AG04449 (cell line): ENCODE measurements at regions not wholly inside any gene's neighbourhood (a gene's known extent, or its start where the extent isn't known, plus 50 kb on each side); places are given as distances from the start of the nearest gene placed in this dataset.

Experiments
- CTCF ChIA-PET: fragments of 350-600 bp; formaldehyde crosslinking; extraction: SDS; loops from one replicate; lab custom pipeline; 2021; ENCODE audit warnings: antibody characterized with exemption; lab: Yijun Ruan, JAX
- POLR2A ChIA-PET: fragments of 400-600, 350-600 bp; formaldehyde crosslinking; extraction: SDS; loops from one replicate; lab custom pipeline; 2020; ENCODE audit warnings: antibody characterized with exemption, inconsistent platforms; lab: Yijun Ruan, JAX
- DNase-seq: peaks from one replicate; pipeline ENCODE4 v3.0.0-alpha.2; 2010; ENCODE audit warnings: low read depth, low spot score
- H3K4me3 ChIP-seq: 2 replicates; pipeline ENCODE4 v1.5.1; 2011; ENCODE audit warnings: low read depth, mild to moderate bottlenecking, control low read depth, low read length
- TF ChIP-seq, protein P1 (sequence below): IDR thresholded peaks from one replicate; pipeline ENCODE4 v1.5.1; 2011; ENCODE audit warnings: mild to moderate bottlenecking, moderate library complexity, low read length, control low read depth, inconsistent platforms; ENCODE audit not compliant: insufficient read depth; ENCODE audit errors: missing control alignments

DNA sequence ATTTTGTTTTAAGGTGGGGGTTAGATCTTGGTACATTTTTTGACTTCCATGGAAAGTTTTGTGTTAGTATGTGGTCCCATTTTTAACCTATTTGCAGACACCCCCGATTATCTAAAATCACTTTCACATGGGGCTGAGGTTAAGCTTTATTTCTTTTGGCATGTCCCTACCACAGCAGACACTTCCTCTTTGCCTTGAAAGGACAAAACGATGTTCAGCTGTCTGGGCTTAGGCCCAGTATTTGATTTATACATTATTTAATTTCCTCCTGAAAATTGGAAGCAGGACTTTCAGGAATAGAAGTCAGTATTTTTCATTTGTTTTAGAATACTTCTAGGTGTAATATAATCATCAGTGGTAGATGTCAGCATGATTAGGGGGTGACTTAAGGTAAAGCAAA is 112.4 kb upstream of the SPRY1 start:
- CTCF ChIA-PET, result no interaction called here
- POLR2A ChIA-PET, result interaction anchor here (0.6 kb wide), 1 partner anchor 12 kb away, joined by 3 read pairs; no protein-coding TSS in a partner anchor
- TF ChIP-seq, protein P1, sequence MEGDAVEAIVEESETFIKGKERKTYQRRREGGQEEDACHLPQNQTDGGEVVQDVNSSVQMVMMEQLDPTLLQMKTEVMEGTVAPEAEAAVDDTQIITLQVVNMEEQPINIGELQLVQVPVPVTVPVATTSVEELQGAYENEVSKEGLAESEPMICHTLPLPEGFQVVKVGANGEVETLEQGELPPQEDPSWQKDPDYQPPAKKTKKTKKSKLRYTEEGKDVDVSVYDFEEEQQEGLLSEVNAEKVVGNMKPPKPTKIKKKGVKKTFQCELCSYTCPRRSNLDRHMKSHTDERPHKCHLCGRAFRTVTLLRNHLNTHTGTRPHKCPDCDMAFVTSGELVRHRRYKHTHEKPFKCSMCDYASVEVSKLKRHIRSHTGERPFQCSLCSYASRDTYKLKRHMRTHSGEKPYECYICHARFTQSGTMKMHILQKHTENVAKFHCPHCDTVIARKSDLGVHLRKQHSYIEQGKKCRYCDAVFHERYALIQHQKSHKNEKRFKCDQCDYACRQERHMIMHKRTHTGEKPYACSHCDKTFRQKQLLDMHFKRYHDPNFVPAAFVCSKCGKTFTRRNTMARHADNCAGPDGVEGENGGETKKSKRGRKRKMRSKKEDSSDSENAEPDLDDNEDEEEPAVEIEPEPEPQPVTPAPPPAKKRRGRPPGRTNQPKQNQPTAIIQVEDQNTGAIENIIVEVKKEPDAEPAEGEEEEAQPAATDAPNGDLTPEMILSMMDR, result no peak
- peak; percentile 23 for DNase-seq
- H3K4me3 ChIP-seq, result no peak overlapping the region

DNA sequence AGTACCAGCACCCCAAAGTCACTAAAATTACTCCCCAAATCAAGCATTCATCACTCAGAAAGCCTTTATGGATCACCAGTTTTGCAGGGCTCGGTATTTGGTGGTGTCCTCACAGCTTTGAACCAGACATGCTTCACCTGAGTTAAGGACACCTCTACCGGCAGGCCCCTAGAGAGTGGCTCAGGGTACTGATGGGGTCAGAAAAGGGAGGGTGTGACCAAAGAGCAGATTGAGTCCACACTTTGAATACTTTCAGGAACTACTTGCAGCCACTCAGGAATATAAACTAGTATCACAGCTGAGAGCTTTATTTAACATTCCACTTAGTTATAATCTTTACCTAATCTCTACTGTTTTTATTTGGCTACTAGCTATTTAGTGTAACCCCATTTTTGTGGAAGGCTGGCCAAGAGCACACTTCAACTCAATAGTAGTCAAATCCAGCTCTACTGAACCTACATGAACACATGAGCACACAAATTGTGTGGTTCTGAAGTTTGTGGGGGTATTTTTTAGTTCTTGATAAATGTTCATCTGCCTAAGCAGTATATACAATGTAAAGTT is 109.6 kb upstream of the SPRY1 start:
- TF ChIP-seq, protein P1, result no peak
- H3K4me3 ChIP-seq, result no peak overlapping the region
- POLR2A ChIA-PET, result no interaction called here

DNA sequence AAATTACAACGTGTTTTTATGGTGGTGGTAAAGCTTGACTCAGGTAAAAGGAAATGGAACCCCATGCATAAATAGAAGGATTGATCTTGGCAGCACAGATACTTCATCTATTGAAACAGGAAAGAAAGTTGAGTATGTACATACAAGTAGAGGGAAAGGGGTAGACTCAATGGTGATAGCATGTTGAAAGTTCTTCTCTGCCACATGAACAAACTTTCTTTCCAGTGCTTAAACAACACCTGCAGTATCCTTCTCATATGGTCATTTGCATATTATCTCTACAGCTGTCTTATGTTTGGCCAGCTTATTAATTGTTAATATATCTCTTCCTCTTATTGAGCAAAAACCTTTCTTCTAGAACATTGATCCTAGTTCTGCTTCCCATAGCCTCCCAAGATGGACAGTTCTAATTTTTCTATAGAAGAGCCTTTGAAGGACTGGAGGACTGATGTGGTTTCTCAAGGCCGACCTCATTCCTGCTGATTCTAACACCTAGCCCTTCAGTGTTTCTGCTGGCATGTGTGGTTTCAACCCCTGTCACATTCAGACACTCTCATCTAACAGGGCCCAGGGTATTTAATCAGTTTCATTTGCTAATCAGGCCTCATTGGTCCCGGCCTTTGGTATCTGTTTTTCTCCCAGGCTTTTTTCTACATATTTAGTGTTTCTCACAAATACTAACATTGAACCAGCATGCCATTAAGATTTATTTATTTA is 108.1 kb upstream of the SPRY1 start:
- no peak overlapping the region for H3K4me3 ChIP-seq
- CTCF ChIA-PET, result no interaction called here
- no peak for DNase-seq
- POLR2A ChIA-PET, result no interaction called here
- TF ChIP-seq, protein P1, result no peak

More for the DNA sequence above, 109.6 kb upstream of the SPRY1 start:
- no peak for DNase-seq
- CTCF ChIA-PET, result no interaction called here

DNA sequence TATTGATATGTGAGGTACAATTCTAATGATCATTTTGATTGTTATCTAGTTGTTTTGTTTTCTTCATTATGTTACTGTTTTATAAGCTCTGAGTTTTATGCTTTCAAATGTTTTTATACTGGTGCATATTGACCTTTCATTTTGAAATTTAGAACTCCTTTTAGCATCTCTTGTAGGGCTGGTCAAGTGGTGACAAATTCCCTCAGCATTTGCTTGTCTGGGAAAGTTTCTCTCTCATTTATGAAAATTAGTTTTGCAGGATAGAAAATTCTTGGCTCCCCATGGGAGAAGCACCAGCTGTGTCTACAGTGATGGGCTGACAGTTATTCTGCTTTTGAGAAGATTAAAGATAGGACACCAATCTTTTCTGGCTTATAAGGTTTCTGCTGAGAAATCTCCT is 105.3 kb upstream of the SPRY1 start:
- POLR2A ChIA-PET, result no interaction called here
- no peak overlapping the region for H3K4me3 ChIP-seq
- CTCF ChIA-PET, result no interaction called here
- TF ChIP-seq, protein P1, result no peak
- no peak for DNase-seq

DNA sequence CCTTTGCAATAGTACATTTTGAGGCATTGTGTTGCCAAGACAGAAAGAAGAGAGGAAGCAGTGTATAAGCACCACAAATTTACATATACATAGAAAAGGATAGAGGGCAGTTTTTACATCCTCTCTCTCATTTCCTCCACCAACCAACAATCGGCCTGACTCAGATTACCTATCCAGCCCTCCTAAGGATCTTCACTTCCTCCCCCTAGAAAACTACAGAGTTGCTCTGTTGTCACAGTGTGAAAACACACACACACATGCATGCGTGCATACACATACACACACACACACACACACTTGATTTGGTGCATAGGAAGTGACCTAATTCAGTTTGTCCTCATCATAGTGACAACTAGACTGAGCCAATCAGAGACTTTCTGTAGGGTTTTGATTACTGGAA is 98.8 kb upstream of the SPRY1 start:
- ChIA-PET POLR2A (no interaction called here), CTCF (no interaction called here)
- TF ChIP-seq, protein P1, result no peak
- no peak overlapping the region for H3K4me3 ChIP-seq
- DNase-seq, result no peak

DNA sequence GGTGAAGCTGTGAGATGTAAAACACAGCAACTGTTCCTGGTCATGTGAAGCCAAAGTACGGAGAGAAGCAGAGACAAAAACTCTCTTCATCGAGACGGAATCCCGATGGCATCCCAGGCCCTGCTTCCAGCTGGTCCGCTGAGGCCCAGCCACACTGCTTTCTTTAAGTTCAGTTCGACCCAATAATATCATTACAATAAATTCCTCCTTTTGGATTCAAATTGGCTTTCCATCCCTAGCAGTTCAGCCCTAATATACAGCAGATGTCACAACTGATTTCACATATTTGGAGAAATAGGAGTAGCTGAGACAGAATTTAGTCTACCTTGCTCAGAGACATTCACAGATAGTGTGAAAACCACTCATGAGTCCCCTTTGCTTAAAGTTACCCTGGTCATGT is 98.3 kb upstream of the SPRY1 start:
- POLR2A ChIA-PET, result no interaction called here
- TF ChIP-seq, protein P1, result no peak
- no peak for DNase-seq
- CTCF ChIA-PET, result no interaction called here
- no peak overlapping the region for H3K4me3 ChIP-seq
